Lower leg skin (tissue), 3 donors: ENCODE measurements at regions not wholly inside any gene's neighbourhood (a gene's known extent, or its start where the extent isn't known, plus 50 kb on each side); places are given as distances from the start of the nearest gene placed in this dataset.

ENCODE experiments used
- CTCF ChIP-seq, 3 donors: fragments of 450-650 bp; IDR thresholded peaks; one replicate each; pipeline ENCODE4 v1.5.1; 2016; ENCODE audit warnings: antibody characterized with exemption in 3 of 3, mild to moderate bottlenecking in 3 of 3, moderate library complexity in 2 of 3
- POLR2A ChIP-seq, 2 donors: fragments of 450-650 bp; IDR thresholded peaks; one replicate each; pipeline ENCODE4 v1.6.1; 2016 to 2017; ENCODE audit warnings: antibody characterized with exemption in 2 of 2, mild to moderate bottlenecking in 1 of 2, moderate library complexity in 1 of 2

GRCh38 chr3:102141928-102142239 is 292.6 kb downstream of the NFKBIZ start:
- no peak for TF ChIP-seq CTCF (IDR thresholded peaks at IDR 0.05)
- TF ChIP-seq POLR2A (IDR thresholded peaks at IDR 0.05), result no peak
